LNCAP (cell line): ENCODE measurements at regions not wholly inside any gene's neighbourhood (a gene's known extent, or its start where the extent isn't known, plus 50 kb on each side); places are given as distances from the start of the nearest gene placed in this dataset.

Source experiments
- CTCF ChIP-seq: fragments of 450-650 bp; IDR thresholded peaks from 2 replicates; pipeline ENCODE4 v1.5.1; 2017; ENCODE audit warnings: mild to moderate bottlenecking

GRCh38 chr2:53028746-53029423 lies 738.7 kb upstream of the CHAC2 start:
- TF ChIP-seq CTCF: no peak

- TF ChIP-seq CTCF: no peak
Measured at GRCh38 chr2:53028225-53028624, 739.4 kb upstream of the CHAC2 start.

- TF ChIP-seq CTCF: no peak
Measured at GRCh38 chr2:53021828-53022227, 745.8 kb upstream of the CHAC2 start.

GRCh38 chr2:53021292-53021691 lies 746.3 kb upstream of the CHAC2 start:
- TF ChIP-seq CTCF: no peak

- no peak for TF ChIP-seq CTCF
Measured at GRCh38 chr2:53018825-53019425, 748.7 kb upstream of the CHAC2 start.

GRCh38 chr2:53006980-53007379 lies 760.6 kb upstream of the CHAC2 start:
- TF ChIP-seq CTCF: no peak

GRCh38 chr2:53004413-53004812 lies 763.2 kb upstream of the CHAC2 start:
- TF ChIP-seq CTCF: no peak
